ENCODE measurements at regions not wholly inside any gene's neighbourhood (a gene's known extent, or its start where the extent isn't known, plus 50 kb on each side); places are given as distances from the start of the nearest gene placed in this dataset.

DNA sequence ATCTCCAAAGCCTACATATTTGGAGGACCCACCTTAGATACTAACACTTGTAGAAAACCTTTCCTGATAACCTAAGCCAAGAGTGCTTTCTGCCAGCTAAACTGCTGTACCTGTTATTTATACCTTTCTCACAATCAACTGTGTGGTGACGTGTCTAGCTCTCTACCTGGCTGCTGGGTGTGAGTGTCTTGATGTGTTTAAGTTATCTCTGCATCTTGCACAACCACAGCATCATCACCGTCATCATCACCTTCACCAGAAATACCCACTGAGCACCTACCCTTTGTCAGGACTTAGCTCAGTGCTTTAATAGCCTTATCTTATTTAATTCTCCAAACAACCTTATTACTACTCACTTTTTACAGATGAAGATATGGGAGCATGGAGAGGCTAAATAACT lies 431.3 kb downstream of the MAFB start:
- Histone ChIP-seq H3K4me3 (replicated peaks; ENCODE audit: insufficient read depth, low read length) (no peak overlapping the region), H3K27me3 (ENCODE audit: insufficient read depth, poor library complexity, severe bottlenecking) (peaks cover 3% of the 10 kb centered on the region), H3K27ac (replicated peaks) (no peak overlapping the region)
- DNase-seq (ENCODE audit: low read depth in 1 of 2, low spot score in 1 of 2), result no peak
- TF ChIP-seq GABPA (IDR thresholded peaks at IDR 0.05; ENCODE audit: low read depth) (no peak), POLR2AphosphoS5 (IDR thresholded peaks at IDR 0.05; ENCODE audit: low read depth) (no peak), SPI1 (IDR thresholded peaks at IDR 0.05; ENCODE audit: borderline replicate concordance, low read depth) (no peak)
- TF ChIP-seq, protein P1, sequence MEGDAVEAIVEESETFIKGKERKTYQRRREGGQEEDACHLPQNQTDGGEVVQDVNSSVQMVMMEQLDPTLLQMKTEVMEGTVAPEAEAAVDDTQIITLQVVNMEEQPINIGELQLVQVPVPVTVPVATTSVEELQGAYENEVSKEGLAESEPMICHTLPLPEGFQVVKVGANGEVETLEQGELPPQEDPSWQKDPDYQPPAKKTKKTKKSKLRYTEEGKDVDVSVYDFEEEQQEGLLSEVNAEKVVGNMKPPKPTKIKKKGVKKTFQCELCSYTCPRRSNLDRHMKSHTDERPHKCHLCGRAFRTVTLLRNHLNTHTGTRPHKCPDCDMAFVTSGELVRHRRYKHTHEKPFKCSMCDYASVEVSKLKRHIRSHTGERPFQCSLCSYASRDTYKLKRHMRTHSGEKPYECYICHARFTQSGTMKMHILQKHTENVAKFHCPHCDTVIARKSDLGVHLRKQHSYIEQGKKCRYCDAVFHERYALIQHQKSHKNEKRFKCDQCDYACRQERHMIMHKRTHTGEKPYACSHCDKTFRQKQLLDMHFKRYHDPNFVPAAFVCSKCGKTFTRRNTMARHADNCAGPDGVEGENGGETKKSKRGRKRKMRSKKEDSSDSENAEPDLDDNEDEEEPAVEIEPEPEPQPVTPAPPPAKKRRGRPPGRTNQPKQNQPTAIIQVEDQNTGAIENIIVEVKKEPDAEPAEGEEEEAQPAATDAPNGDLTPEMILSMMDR (IDR thresholded peaks at IDR 0.05; ENCODE audit: insufficient read depth, low read length), result no peak
- TF ChIP-seq, protein P2, sequence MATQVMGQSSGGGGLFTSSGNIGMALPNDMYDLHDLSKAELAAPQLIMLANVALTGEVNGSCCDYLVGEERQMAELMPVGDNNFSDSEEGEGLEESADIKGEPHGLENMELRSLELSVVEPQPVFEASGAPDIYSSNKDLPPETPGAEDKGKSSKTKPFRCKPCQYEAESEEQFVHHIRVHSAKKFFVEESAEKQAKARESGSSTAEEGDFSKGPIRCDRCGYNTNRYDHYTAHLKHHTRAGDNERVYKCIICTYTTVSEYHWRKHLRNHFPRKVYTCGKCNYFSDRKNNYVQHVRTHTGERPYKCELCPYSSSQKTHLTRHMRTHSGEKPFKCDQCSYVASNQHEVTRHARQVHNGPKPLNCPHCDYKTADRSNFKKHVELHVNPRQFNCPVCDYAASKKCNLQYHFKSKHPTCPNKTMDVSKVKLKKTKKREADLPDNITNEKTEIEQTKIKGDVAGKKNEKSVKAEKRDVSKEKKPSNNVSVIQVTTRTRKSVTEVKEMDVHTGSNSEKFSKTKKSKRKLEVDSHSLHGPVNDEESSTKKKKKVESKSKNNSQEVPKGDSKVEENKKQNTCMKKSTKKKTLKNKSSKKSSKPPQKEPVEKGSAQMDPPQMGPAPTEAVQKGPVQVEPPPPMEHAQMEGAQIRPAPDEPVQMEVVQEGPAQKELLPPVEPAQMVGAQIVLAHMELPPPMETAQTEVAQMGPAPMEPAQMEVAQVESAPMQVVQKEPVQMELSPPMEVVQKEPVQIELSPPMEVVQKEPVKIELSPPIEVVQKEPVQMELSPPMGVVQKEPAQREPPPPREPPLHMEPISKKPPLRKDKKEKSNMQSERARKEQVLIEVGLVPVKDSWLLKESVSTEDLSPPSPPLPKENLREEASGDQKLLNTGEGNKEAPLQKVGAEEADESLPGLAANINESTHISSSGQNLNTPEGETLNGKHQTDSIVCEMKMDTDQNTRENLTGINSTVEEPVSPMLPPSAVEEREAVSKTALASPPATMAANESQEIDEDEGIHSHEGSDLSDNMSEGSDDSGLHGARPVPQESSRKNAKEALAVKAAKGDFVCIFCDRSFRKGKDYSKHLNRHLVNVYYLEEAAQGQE (IDR thresholded peaks at IDR 0.05; ENCODE audit: insufficient replicate concordance, low read depth), result no peak

DNA sequence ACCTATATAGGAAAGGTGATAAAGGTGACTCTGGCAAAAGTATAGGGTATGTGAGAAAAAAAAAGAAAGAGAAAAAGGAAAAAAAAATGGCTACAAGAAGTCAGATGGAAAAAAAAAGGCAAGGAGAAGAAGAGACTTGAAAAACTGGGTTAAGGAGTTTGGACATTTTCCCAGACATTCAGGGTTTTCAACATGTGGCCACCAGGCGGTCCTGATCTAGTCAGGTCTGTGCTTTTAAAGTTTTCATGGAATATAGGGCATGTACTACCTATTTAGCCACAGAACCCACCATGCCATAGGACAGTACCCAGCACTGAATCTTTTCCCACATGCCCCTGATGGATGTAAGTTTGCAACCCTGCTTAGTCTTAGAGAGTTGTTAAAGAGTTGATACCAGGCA lies 433.7 kb downstream of the MAFB start:
- DNase-seq (ENCODE audit: low read depth in 1 of 2, low spot score in 1 of 2), result no peak
- H3K27me3 ChIP-seq (ENCODE audit: insufficient read depth, poor library complexity, severe bottlenecking), result peaks cover 3% of the 10 kb centered on the region
- H3K4me3 ChIP-seq (replicated peaks; ENCODE audit: insufficient read depth, low read length), result no peak overlapping the region
- TF ChIP-seq, protein P2 (IDR thresholded peaks at IDR 0.05; ENCODE audit: insufficient replicate concordance, low read depth), result no peak
- TF ChIP-seq GABPA (IDR thresholded peaks at IDR 0.05; ENCODE audit: low read depth) (no peak), SPI1 (IDR thresholded peaks at IDR 0.05; ENCODE audit: borderline replicate concordance, low read depth) (no peak), POLR2AphosphoS5 (IDR thresholded peaks at IDR 0.05; ENCODE audit: low read depth) (no peak)
- TF ChIP-seq, protein P1 (IDR thresholded peaks at IDR 0.05; ENCODE audit: insufficient read depth, low read length), result no peak
- no peak overlapping the region for H3K27ac ChIP-seq (replicated peaks)

DNA sequence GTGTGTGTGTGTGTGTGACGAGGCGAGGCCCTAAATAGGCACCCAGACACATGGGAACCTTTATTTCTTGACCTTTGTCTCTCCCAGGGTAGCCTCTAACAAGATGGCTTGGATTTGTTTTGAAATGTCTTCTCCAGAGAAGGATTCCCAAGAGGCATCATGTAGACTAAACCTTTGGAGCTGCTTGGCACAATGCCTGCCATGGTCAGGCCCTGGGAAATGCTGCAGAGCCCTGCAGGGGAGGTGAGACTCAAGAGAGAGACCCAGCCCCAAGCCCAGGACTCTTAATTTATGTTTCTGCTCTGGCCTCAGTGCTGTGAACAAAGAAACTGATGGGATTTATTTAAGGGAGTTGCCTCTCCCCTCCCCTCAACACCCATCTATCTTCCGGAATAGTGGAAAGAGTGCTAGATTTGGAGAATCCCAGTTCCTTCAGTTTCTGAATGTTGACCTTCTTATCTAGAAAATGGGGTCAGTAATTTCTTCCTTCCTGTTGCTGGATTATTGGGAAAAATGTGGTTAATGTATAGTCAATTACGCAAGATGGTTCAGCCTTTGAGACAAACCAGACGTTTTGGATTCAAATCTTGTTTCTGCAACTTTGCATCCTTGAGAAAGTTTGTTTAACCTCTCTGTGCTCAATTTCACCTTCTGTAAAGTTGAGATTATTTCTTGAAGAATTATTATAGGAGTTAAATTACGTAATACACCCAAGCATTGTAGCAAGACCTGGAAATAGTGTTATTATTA lies 434.8 kb downstream of the MAFB start:
- Histone ChIP-seq H3K4me3 (replicated peaks; ENCODE audit: insufficient read depth, low read length) (no peak overlapping the region), H3K27ac (replicated peaks) (no peak overlapping the region), H3K27me3 (ENCODE audit: insufficient read depth, poor library complexity, severe bottlenecking) (peaks cover 3% of the 10 kb centered on the region)
- DNase-seq (ENCODE audit: low read depth in 1 of 2, low spot score in 1 of 2), result no peak
- no peak for TF ChIP-seq POLR2AphosphoS5 (IDR thresholded peaks at IDR 0.05; ENCODE audit: low read depth)
- no peak for TF ChIP-seq SPI1 (IDR thresholded peaks at IDR 0.05; ENCODE audit: borderline replicate concordance, low read depth)
- no peak for TF ChIP-seq GABPA (IDR thresholded peaks at IDR 0.05; ENCODE audit: low read depth)
- TF ChIP-seq, protein P2 (IDR thresholded peaks at IDR 0.05; ENCODE audit: insufficient replicate concordance, low read depth), result no peak
- TF ChIP-seq, protein P1 (IDR thresholded peaks at IDR 0.05; ENCODE audit: insufficient read depth, low read length), result no peak
